ENCODE measurements at regions not wholly inside any gene's neighbourhood (a gene's known extent, or its start where the extent isn't known, plus 50 kb on each side); places are given as distances from the start of the nearest gene placed in this dataset.

- TF ChIP-seq, protein P1, sequence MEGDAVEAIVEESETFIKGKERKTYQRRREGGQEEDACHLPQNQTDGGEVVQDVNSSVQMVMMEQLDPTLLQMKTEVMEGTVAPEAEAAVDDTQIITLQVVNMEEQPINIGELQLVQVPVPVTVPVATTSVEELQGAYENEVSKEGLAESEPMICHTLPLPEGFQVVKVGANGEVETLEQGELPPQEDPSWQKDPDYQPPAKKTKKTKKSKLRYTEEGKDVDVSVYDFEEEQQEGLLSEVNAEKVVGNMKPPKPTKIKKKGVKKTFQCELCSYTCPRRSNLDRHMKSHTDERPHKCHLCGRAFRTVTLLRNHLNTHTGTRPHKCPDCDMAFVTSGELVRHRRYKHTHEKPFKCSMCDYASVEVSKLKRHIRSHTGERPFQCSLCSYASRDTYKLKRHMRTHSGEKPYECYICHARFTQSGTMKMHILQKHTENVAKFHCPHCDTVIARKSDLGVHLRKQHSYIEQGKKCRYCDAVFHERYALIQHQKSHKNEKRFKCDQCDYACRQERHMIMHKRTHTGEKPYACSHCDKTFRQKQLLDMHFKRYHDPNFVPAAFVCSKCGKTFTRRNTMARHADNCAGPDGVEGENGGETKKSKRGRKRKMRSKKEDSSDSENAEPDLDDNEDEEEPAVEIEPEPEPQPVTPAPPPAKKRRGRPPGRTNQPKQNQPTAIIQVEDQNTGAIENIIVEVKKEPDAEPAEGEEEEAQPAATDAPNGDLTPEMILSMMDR (IDR thresholded peaks at IDR 0.05; ENCODE audit: low read length): no peak
- no peak for TF ChIP-seq EZH2 (IDR thresholded peaks at IDR 0.05; ENCODE audit: borderline replicate concordance, low read length)
Measured at GRCh38 chr1:172972258-172972657, 78.5 kb downstream of the TNFSF18 start.
